H1 (cell line): ENCODE measurements at regions not wholly inside any gene's neighbourhood (a gene's known extent, or its start where the extent isn't known, plus 50 kb on each side); places are given as distances from the start of the nearest gene placed in this dataset.

Source experiments
- CTCF ChIA-PET: fragments of 300-600 bp; sonication (Branson Sonifier 250); formaldehyde crosslinking; loops from one replicate; lab custom pipeline; 2021; ENCODE audit not compliant: partially characterized antibody; lab: Charles Lee
- POLR2A ChIA-PET: fragments of 300-600 bp; sonication (Branson Sonifier 250); formaldehyde crosslinking; loops from one replicate; lab custom pipeline; 2021; ENCODE audit warnings: inconsistent platforms; ENCODE audit not compliant: partially characterized antibody; lab: Charles Lee
- DNase-seq, 2 experiments: peaks; one replicate each; pipeline versions ENCODE4 v3.0.0 to v3.0.0-alpha.2; 2010 to 2022; ENCODE audit warnings: low spot score in 2 of 2, low read depth in 1 of 2, mixed read lengths in 1 of 2
- FAIRE-seq: peaks from 2 replicates; lab custom pipeline; 2011; peaks lifted over from hg19 to GRCh38; lab: Jason Lieb, UNC
- H2AFZ ChIP-seq: 2 replicates; pipeline ENCODE4 v1.8.1; 2012; ENCODE audit warnings: low read length, inconsistent platforms
- H2AK5ac ChIP-seq: 2 replicates; pipeline ENCODE4 v1.6.1; 2013; ENCODE audit warnings: low read depth, low read length
- H2BK120ac ChIP-seq: replicated peaks from 2 replicates; pipeline ENCODE3; 2013; ENCODE audit warnings: low read depth, low read length, inconsistent platforms
- H2BK12ac ChIP-seq: 2 replicates; pipeline ENCODE4 v1.6.1; 2013; ENCODE audit warnings: low read depth, low read length
- H2BK15ac ChIP-seq: 2 replicates; pipeline ENCODE4 v1.6.1; 2013; ENCODE audit warnings: low read length
- H2BK20ac ChIP-seq: 2 replicates; pipeline ENCODE4 v1.6.1; 2013; ENCODE audit warnings: low read length
- H2BK5ac ChIP-seq: 2 replicates; pipeline ENCODE4 v1.6.1; 2013; ENCODE audit warnings: low read depth, low read length
- H3K14ac ChIP-seq: 2 replicates; pipeline ENCODE4 v1.6.1; 2013; ENCODE audit warnings: inconsistent platforms; ENCODE audit not compliant: insufficient read length
- H3K18ac ChIP-seq: 2 replicates; pipeline ENCODE4 v1.6.1; 2013; ENCODE audit warnings: low read length; ENCODE audit errors: extremely low read depth
- H3K23ac ChIP-seq: 2 replicates; pipeline ENCODE4 v1.6.1; 2013; ENCODE audit warnings: inconsistent platforms; ENCODE audit not compliant: insufficient read length
- H3K23me2 ChIP-seq: 2 replicates; pipeline ENCODE4 v1.6.1; 2013; ENCODE audit warnings: low read depth, low read length
- H3K27ac ChIP-seq: 2 replicates; pipeline ENCODE4 v1.6.1; 2011; ENCODE audit warnings: low read depth, low read length, inconsistent platforms
- H3K27me3 ChIP-seq, 4 experiments: replicated peaks in 1 of 4; 1 replicate in 1 of 4; 2 replicates in 3 of 4; pipeline versions ENCODE4 v1.6.1 to v1.8.1; 2011 to 2013; ENCODE audit warnings: low read length in 3 of 4, mild to moderate bottlenecking in 3 of 4, inconsistent platforms in 2 of 4, mixed read lengths in 2 of 4, moderate library complexity in 1 of 4; ENCODE audit not compliant: control insufficient read depth in 3 of 4, insufficient read depth in 3 of 4; ENCODE audit errors: extremely low read depth in 1 of 4
- H3K36me3 ChIP-seq, 4 experiments: 2 replicates each; pipeline versions ENCODE4 v1.6.1 to v1.8.1; 2011 to 2013; ENCODE audit warnings: mild to moderate bottlenecking in 4 of 4, low read length in 3 of 4, moderate library complexity in 2 of 4, control low read depth in 1 of 4, inconsistent platforms in 1 of 4; ENCODE audit not compliant: insufficient read depth in 4 of 4, control insufficient read depth in 2 of 4
- H3K4ac ChIP-seq: replicated peaks from 2 replicates; pipeline ENCODE3; 2013; ENCODE audit warnings: low read length, low read depth, mixed read lengths, inconsistent platforms; ENCODE audit not compliant: insufficient read length
- H3K4me1 ChIP-seq, 4 experiments: replicated peaks in 1 of 4; 1 replicate in 1 of 4; 2 replicates in 3 of 4; pipeline versions ENCODE4 v1.6.1 to v1.8.1; 2011 to 2013; ENCODE audit warnings: low read length in 3 of 4, inconsistent platforms in 2 of 4, mixed read lengths in 1 of 4; ENCODE audit not compliant: insufficient read depth in 4 of 4, control insufficient read depth in 3 of 4
- H3K4me2 ChIP-seq, 2 experiments: 2 replicates each; pipeline versions ENCODE4 v1.6.1 to v1.8.1; 2011 to 2013; ENCODE audit warnings: low read depth in 2 of 2, low read length in 2 of 2, control low read depth in 1 of 2, inconsistent platforms in 1 of 2, mild to moderate bottlenecking in 1 of 2; ENCODE audit not compliant: insufficient read depth in 1 of 2
- H3K4me3 ChIP-seq, 4 experiments: fragments of 200-600, 300-600 bp in 1 of 4; sonication (generic), shearing (Covaris generic), sonication (Bioruptor Twin) in 1 of 4; 2 replicates each; pipeline versions ENCODE4 v1.5.1 to v1.8.1; 2011 to 2016; ENCODE audit warnings: low read length in 4 of 4, low read depth in 3 of 4, control low read depth in 2 of 4, inconsistent platforms in 2 of 4, mild to moderate bottlenecking in 2 of 4, mixed read lengths in 1 of 4, moderate library complexity in 1 of 4; ENCODE audit not compliant: insufficient read depth in 2 of 4; ENCODE audit errors: extremely low read depth in 1 of 4
- H3K56ac ChIP-seq: replicated peaks from 2 replicates; pipeline ENCODE3; 2013; ENCODE audit warnings: low read depth, mild to moderate bottlenecking, mixed read lengths, low read length, inconsistent platforms; ENCODE audit not compliant: insufficient read length
- H3K79me1 ChIP-seq: 2 replicates; pipeline ENCODE4 v1.6.1; 2013; ENCODE audit warnings: low read depth, low read length, control low read depth
- H3K79me2 ChIP-seq, 2 experiments: 2 replicates each; pipeline versions ENCODE4 v1.6.1 to v1.8.1; 2012 to 2013; ENCODE audit warnings: low read length in 2 of 2, mild to moderate bottlenecking in 2 of 2, inconsistent platforms in 1 of 2; ENCODE audit not compliant: insufficient read depth in 2 of 2, control insufficient read depth in 1 of 2
- H3K9ac ChIP-seq, 4 experiments: replicated peaks in 1 of 4; 1 replicate in 1 of 4; 2 replicates in 3 of 4; pipeline versions ENCODE4 v1.6.1 to v1.8.1; 2011 to 2013; ENCODE audit warnings: low read depth in 3 of 4, low read length in 3 of 4, control low read depth in 2 of 4, mild to moderate bottlenecking in 2 of 4, moderate library complexity in 2 of 4, inconsistent platforms in 1 of 4; ENCODE audit errors: extremely low read depth in 1 of 4
- H3K9me3 ChIP-seq, 2 experiments: 2 replicates each; pipeline versions ENCODE4 v1.6.1 to v1.8.1; 2012 to 2013; ENCODE audit warnings: mild to moderate bottlenecking in 2 of 2, moderate library complexity in 2 of 2, control low read depth in 1 of 2, inconsistent platforms in 1 of 2, low read depth in 1 of 2, low read length in 1 of 2, mixed read lengths in 1 of 2; ENCODE audit not compliant: insufficient read depth in 2 of 2
- H4K20me1 ChIP-seq, 2 experiments: replicated peaks in 1 of 2; 2 replicates each; pipeline versions ENCODE3 to v1.8.1; 2011 to 2013; ENCODE audit warnings: inconsistent platforms in 2 of 2, low read length in 2 of 2, mild to moderate bottlenecking in 1 of 2; ENCODE audit not compliant: insufficient read depth in 2 of 2, control insufficient read depth in 1 of 2
- H4K5ac ChIP-seq: 2 replicates; pipeline ENCODE4 v1.6.1; 2013; ENCODE audit warnings: low read length, low read depth, mixed read lengths, inconsistent platforms; ENCODE audit not compliant: insufficient read length
- H4K8ac ChIP-seq: 2 replicates; pipeline ENCODE4 v1.8.0; 2013; ENCODE audit warnings: mild to moderate bottlenecking, moderate library complexity, low read length, inconsistent platforms; ENCODE audit not compliant: insufficient read depth; ENCODE audit errors: extremely low read depth
- H4K91ac ChIP-seq: replicated peaks from 2 replicates; pipeline ENCODE3; 2013; ENCODE audit warnings: low read length, mixed read lengths, inconsistent platforms; ENCODE audit not compliant: insufficient read length
- CEBPB ChIP-seq: IDR thresholded peaks from 2 replicates; pipeline ENCODE4 v1.6.1; 2012; ENCODE audit warnings: low read depth, low read length
- CHD1 ChIP-seq: IDR thresholded peaks from 2 replicates; pipeline ENCODE4 v1.6.1; 2012; ENCODE audit warnings: low read depth, low read length, improper control_type of control experiment
- WGBS, 2 experiments: shearing (Covaris generic) in 1 of 2; methylation state at CpG; one replicate each; pipeline versions ENCODE4 v1.1.6 to v1.1.7; 2013 to 2015; ENCODE audit warnings: low lambda C conversion rate in 2 of 2, mixed read lengths in 2 of 2, inconsistent platforms in 1 of 2, low coverage in 1 of 2, missing lambda C conversion rate in 1 of 2; ENCODE audit not compliant: insufficient replicate concordance in 2 of 2, insufficient coverage in 1 of 2, insufficient read length in 1 of 2; ENCODE audit errors: extremely low coverage in 1 of 2, missing lambda C conversion rate in 1 of 2; 5-methylcytosine and 5-hydroxymethylcytosine counted together

DNA sequence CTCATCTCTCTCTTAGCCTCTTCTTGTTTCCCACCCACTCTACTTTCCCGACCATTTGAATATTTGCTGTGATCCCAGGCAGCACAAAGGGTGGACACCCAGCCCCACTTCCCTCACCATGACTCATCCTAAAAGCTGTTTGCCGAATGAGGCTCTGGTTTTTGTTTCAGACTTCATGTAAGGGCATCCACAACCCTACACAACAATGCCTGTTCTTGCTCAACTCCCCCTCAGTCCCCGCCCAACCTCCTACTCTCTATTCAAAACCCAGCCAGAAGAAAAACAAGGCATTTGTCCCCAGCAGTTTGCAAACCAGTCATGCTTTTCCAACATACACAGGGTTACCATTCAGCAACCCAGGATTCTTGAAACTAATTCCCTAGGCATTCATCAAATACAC lies 516.5 kb upstream of the CNKSR2 start:
- Histone ChIP-seq H2AFZ (no peak overlapping the region), H2BK5ac (no peak overlapping the region), H3K27ac (no peak overlapping the region), H3K4me2 (no peak overlapping the region), H3K9ac (no peak overlapping the region), H2BK120ac (no peak overlapping the region), H3K23ac (no peak overlapping the region), H2BK12ac (no peak overlapping the region), H4K8ac (no peak overlapping the region), H3K4ac (no peak overlapping the region), H3K23me2 (no peaks in the 10 kb centered on the region), H3K9me3 (peaks cover 7 to 13% of the 10 kb centered on the region in 2 experiments; a peak in 2 of 4 replicates), H3K27me3 (no peaks in the 10 kb centered on the region), H4K91ac (no peak overlapping the region), H4K20me1 (no peaks in the 10 kb centered on the region), H3K4me3 (no peak overlapping the region), H3K56ac (no peak overlapping the region), H3K4me1 (no peaks in the 10 kb centered on the region), H2AK5ac (no peak overlapping the region), H3K36me3 (no peaks in the 10 kb centered on the region), H3K18ac (no peak overlapping the region), H2BK20ac (no peak overlapping the region), H3K14ac (no peak overlapping the region), H3K79me2 (no peaks in the 10 kb centered on the region), H2BK15ac (no peak overlapping the region), H4K5ac (no peak overlapping the region), H3K79me1 (no peaks in the 10 kb centered on the region)
- FAIRE-seq (no peak), DNase-seq (peak in 1 of 2 experiments; percentile 10)
- CTCF ChIA-PET: no interaction called here
- TF ChIP-seq CEBPB (peak; percentile 56; the same call in 1 of the 2 replicates), CHD1 (no peak)
- 68% methylated on average over 3 of the region's 3 CpGs; no CpG with 5 or more reads in 1 of the 2 experiments for WGBS, 2 experiments
- POLR2A ChIA-PET: no interaction called here
